ENCODE measurements at regions not wholly inside any gene's neighbourhood (a gene's known extent, or its start where the extent isn't known, plus 50 kb on each side); places are given as distances from the start of the nearest gene placed in this dataset.

DNA sequence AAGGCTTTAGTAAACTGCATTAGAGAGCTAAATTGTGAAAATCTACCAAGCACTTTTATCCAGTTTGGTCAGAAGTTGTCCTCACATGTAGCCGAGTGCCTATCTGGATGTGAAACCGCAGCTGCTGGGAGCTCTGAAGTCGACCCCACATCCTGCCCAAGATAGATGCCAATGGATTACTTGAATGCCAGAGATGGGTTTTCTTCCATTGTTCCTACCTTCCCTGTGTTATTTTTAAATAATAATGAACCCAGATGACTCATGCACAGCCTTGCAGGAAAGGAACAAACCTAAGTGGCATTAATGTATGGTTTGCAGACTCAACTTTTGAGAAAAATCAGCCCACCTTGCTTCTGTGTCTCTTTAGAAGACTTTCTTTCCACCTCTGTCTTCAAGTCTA, 408.5 kb downstream of the FBXO15 start:
- Histone ChIP-seq H3K27me3 (ENCODE audit: insufficient read depth) (no peaks in the 10 kb centered on the region), H3F3A (replicated peaks; ENCODE audit: low read depth) (no peaks in the 10 kb centered on the region), H2AFZ (no peak overlapping the region; the same call in 1 of the 2 replicates), H3K4me3 (no peak overlapping the region), H4K20me1 (replicated peaks; ENCODE audit: insufficient read depth) (no peaks in the 10 kb centered on the region), H3K27ac (ENCODE audit: low read depth) (no peak overlapping the region), H3K79me2 (replicated peaks; ENCODE audit: insufficient read depth) (no peaks in the 10 kb centered on the region), H3K36me3 (ENCODE audit: insufficient read depth) (no peaks in the 10 kb centered on the region), H3K4me2 (no peak overlapping the region), H3K9me2 (ENCODE audit: insufficient read depth) (peaks cover 6% of the 10 kb centered on the region; the same call in 1 of the 2 replicates), H3K4me1 (ENCODE audit: insufficient read depth) (peaks cover 28% of the 10 kb centered on the region)
- Mint-ChIP-seq H3K4me3 (no peak overlapping the region), H3K9me3 (no peaks in the 10 kb centered on the region), H3K36me3 (ENCODE audit: low read depth) (no peaks in the 10 kb centered on the region), H3K4me1 (peaks cover 27% of the 10 kb centered on the region), H3K27me3 (ENCODE audit: insufficient read depth, low read depth, poor library complexity) (peaks cover 7% of the 10 kb centered on the region), H3K27ac (no peak overlapping the region)
- DNase-seq (ENCODE audit: low spot score): no peak
- TF ChIP-seq, protein P1, sequence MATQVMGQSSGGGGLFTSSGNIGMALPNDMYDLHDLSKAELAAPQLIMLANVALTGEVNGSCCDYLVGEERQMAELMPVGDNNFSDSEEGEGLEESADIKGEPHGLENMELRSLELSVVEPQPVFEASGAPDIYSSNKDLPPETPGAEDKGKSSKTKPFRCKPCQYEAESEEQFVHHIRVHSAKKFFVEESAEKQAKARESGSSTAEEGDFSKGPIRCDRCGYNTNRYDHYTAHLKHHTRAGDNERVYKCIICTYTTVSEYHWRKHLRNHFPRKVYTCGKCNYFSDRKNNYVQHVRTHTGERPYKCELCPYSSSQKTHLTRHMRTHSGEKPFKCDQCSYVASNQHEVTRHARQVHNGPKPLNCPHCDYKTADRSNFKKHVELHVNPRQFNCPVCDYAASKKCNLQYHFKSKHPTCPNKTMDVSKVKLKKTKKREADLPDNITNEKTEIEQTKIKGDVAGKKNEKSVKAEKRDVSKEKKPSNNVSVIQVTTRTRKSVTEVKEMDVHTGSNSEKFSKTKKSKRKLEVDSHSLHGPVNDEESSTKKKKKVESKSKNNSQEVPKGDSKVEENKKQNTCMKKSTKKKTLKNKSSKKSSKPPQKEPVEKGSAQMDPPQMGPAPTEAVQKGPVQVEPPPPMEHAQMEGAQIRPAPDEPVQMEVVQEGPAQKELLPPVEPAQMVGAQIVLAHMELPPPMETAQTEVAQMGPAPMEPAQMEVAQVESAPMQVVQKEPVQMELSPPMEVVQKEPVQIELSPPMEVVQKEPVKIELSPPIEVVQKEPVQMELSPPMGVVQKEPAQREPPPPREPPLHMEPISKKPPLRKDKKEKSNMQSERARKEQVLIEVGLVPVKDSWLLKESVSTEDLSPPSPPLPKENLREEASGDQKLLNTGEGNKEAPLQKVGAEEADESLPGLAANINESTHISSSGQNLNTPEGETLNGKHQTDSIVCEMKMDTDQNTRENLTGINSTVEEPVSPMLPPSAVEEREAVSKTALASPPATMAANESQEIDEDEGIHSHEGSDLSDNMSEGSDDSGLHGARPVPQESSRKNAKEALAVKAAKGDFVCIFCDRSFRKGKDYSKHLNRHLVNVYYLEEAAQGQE (IDR thresholded peaks at IDR 0.05; ENCODE audit: unreplicated experiment): no peak
- TF ChIP-seq ZNF331 (CRISPR knock-in tag; IDR thresholded peaks at IDR 0.05; ENCODE audit: low read depth): no peak
- TF ChIP-seq JUNB (IDR thresholded peaks at IDR 0.05; ENCODE audit: unreplicated experiment): no peak
- TF ChIP-seq, protein P2, sequence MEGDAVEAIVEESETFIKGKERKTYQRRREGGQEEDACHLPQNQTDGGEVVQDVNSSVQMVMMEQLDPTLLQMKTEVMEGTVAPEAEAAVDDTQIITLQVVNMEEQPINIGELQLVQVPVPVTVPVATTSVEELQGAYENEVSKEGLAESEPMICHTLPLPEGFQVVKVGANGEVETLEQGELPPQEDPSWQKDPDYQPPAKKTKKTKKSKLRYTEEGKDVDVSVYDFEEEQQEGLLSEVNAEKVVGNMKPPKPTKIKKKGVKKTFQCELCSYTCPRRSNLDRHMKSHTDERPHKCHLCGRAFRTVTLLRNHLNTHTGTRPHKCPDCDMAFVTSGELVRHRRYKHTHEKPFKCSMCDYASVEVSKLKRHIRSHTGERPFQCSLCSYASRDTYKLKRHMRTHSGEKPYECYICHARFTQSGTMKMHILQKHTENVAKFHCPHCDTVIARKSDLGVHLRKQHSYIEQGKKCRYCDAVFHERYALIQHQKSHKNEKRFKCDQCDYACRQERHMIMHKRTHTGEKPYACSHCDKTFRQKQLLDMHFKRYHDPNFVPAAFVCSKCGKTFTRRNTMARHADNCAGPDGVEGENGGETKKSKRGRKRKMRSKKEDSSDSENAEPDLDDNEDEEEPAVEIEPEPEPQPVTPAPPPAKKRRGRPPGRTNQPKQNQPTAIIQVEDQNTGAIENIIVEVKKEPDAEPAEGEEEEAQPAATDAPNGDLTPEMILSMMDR (conservative IDR thresholded peaks at IDR 0.05; ENCODE audit: low read depth in 2 of 2): no peak
- no peak for TF ChIP-seq POLR2AphosphoS5 (IDR thresholded peaks at IDR 0.05; ENCODE audit: low read depth)
- TF ChIP-seq, protein P3, sequence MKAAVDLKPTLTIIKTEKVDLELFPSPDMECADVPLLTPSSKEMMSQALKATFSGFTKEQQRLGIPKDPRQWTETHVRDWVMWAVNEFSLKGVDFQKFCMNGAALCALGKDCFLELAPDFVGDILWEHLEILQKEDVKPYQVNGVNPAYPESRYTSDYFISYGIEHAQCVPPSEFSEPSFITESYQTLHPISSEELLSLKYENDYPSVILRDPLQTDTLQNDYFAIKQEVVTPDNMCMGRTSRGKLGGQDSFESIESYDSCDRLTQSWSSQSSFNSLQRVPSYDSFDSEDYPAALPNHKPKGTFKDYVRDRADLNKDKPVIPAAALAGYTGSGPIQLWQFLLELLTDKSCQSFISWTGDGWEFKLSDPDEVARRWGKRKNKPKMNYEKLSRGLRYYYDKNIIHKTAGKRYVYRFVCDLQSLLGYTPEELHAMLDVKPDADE (IDR thresholded peaks at IDR 0.05): no peak
- ATAC-seq: no peak

DNA sequence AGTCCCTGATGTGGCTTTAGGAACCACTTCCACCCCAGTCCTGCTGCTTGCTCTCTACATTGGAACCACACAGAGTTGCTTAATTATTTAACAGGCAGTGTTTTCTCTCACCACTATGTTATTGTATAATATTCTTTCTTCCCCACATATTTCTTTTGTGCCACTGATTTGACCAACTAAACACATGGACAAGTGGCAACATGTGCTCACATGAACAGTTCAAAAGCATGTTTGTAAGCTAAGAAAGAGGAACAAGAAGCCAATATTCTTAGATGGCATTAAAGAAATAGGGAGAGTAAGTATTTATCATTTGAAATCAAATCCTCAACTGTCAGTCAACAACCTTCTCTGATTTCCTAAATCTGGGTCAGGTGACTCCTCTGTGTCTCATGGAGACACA, 409.6 kb downstream of the FBXO15 start:
- H3K27ac Mint-ChIP-seq: no peak overlapping the region
- Histone ChIP-seq H2AFZ (no peak overlapping the region), H4K20me1 (replicated peaks; ENCODE audit: insufficient read depth) (no peaks in the 10 kb centered on the region), H3K27me3 (ENCODE audit: insufficient read depth) (no peaks in the 10 kb centered on the region), H3K4me2 (no peak overlapping the region), H3K27ac (ENCODE audit: low read depth) (no peak overlapping the region), H3K4me1 (ENCODE audit: insufficient read depth) (peaks cover 19% of the 10 kb centered on the region), H3F3A (replicated peaks; ENCODE audit: low read depth) (no peaks in the 10 kb centered on the region), H3K9me2 (ENCODE audit: insufficient read depth) (peaks cover 6% of the 10 kb centered on the region; the same call in 1 of the 2 replicates), H3K79me2 (replicated peaks; ENCODE audit: insufficient read depth) (no peaks in the 10 kb centered on the region), H3K4me3 (no peak overlapping the region), H3K36me3 (ENCODE audit: insufficient read depth) (no peaks in the 10 kb centered on the region)
- no peak overlapping the region for H3K4me3 Mint-ChIP-seq
- ATAC-seq: no peak
- peaks cover 1% of the 10 kb centered on the region for H3K27me3 Mint-ChIP-seq (ENCODE audit: insufficient read depth, low read depth, poor library complexity)
- DNase-seq (ENCODE audit: low spot score): no peak
- no peaks in the 10 kb centered on the region for H3K9me3 Mint-ChIP-seq
- H3K4me1 Mint-ChIP-seq: peaks cover 18% of the 10 kb centered on the region; the same call in 2 of the 3 replicates
- no peaks in the 10 kb centered on the region for H3K36me3 Mint-ChIP-seq (ENCODE audit: low read depth)
- TF ChIP-seq EZH2phosphoT487 (IDR thresholded peaks at IDR 0.05; ENCODE audit: unreplicated experiment): no peak
- TF ChIP-seq JUNB (IDR thresholded peaks at IDR 0.05; ENCODE audit: unreplicated experiment): no peak
- TF ChIP-seq NANOG (IDR thresholded peaks at IDR 0.05; ENCODE audit: borderline replicate concordance): no peak
- TF ChIP-seq, protein P1 (IDR thresholded peaks at IDR 0.05; ENCODE audit: unreplicated experiment): no peak
- TF ChIP-seq ZNF114 (CRISPR knock-in tag; IDR thresholded peaks at IDR 0.05): no peak
- no peak for TF ChIP-seq POLR2AphosphoS5 (IDR thresholded peaks at IDR 0.05; ENCODE audit: low read depth)
- TF ChIP-seq EZH2 (IDR thresholded peaks at IDR 0.05; ENCODE audit: low read depth, unreplicated experiment): no peak
- TF ChIP-seq, protein P3 (IDR thresholded peaks at IDR 0.05): no peak
- no peak for TF ChIP-seq STAT1 (IDR thresholded peaks at IDR 0.05; ENCODE audit: unreplicated experiment)
- TF ChIP-seq ZNF331 (CRISPR knock-in tag; IDR thresholded peaks at IDR 0.05; ENCODE audit: low read depth): no peak

All from GM23338 (cell line).